HG02642 (cell line): ENCODE measurements at regions not wholly inside any gene's neighbourhood (a gene's known extent, or its start where the extent isn't known, plus 50 kb on each side); places are given as distances from the start of the nearest gene placed in this dataset.

Experiments
- ATAC-seq: cut with Tn5 transposase; IDR thresholded peaks from one replicate; pipeline ENCODE4 v1.9.1; 2021; ENCODE audit warnings: mild to moderate bottlenecking; ENCODE audit not compliant: unreplicated experiment, poor library complexity

DNA sequence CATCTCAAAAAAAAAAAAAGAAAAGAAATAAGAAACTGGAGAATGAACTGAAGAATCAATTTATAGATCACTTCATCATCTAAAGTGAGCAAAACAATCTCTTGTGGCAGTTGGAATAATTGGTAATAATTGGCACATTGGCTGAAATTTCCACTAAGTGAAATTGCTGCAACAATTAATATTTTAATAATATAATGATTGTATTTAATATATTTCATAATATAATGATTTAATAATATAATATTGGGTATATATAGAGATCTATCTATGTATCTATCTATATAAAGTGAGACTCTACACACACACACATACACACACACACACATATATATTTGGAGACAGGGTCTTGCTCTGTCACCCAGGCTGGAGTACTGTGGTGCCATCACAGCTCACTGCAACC lies 81.2 kb upstream of the PRICKLE1 start:
- ATAC-seq = no peak

DNA sequence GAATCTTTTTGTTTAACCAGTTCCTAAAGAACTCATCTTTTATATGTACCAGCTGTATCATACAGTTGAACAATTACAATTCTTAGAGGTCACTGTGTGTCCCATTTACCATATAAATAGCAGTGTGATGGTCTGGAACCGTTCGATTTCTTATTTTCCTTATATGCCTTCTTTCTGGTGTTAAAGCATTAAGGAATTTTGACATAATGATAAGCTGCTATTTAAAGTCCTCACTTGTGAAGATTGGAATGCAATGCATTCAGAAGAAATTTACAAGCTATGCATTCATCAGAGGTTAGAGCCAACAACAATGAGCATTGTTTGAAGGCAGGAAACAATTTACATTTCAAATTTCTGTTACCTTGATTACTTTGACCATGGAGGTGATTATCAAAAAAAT lies 80.0 kb upstream of the PRICKLE1 start:
- no peak for ATAC-seq

GRCh38 chr12:42666671-42667243 lies 77.2 kb upstream of the PRICKLE1 start:
- ATAC-seq = no peak

- ATAC-seq = no peak
Measured at GRCh38 chr12:42663621-42664020, 74.1 kb upstream of the PRICKLE1 start.

DNA sequence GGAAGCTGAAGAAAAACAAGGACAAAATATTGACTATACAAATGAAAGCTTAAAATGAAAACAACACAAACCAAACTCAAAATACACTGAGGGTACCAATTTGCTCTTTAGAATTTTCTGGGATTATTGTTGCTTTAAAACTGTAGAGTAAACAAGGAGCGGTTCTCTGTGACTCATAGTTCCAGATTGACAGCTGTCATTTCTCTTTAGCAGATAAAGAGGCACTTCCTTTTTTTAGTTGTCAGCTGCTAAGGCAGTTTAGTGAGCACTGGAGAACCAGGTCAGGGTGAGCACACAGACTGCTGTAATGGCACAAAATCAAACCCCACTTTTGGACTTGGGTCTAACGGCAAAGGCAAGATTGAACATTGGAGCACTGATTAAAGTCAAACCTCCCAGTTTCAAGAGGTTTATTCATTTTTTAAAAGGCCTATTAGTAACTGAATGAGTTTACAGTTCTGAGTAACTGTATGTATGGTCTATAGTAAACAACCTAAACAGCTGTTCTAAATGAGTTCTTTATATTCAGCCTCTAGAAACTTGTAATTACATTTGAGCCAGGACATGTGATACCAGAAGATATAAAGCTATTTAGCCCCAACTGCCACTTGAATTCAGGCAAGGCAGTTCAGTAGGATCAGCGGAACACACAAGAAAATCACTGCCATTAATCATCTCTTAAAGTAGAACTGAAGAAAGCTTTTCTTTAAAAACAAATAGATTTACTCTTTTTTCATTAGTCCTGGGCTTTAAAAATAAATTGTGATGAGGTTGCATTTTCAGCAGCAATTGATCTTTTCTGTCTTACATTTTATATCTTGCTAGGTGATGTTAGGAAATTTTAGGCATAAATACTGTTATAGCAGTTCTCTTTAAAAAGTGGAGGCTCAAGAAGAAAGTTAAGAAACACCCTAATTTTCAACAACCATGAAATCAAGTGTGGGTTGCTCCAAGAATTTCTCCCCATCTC lies 71.7 kb upstream of the PRICKLE1 start:
- ATAC-seq = no peak

DNA sequence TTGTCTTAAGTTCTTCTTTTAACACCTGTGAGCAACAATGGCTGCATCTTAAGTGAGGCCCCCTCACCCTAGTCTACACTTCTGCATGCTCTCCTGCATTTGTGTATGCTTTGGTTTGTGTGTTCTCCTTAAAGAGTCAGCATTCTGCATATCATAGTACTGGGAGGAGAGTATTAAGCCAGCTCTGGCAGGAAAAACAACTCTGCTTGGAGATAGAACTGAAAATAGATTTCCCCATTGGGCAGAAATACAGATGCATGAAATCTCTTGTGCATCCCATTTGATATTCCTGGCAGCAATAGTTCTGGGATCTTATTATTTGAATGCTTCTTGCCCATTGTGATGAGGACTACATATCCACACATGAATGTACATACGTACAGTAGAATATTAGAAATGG lies 70.6 kb upstream of the PRICKLE1 start:
- ATAC-seq = no peak

GRCh38 chr12:42652048-42652447 lies 62.5 kb upstream of the PRICKLE1 start:
- no peak for ATAC-seq

DNA sequence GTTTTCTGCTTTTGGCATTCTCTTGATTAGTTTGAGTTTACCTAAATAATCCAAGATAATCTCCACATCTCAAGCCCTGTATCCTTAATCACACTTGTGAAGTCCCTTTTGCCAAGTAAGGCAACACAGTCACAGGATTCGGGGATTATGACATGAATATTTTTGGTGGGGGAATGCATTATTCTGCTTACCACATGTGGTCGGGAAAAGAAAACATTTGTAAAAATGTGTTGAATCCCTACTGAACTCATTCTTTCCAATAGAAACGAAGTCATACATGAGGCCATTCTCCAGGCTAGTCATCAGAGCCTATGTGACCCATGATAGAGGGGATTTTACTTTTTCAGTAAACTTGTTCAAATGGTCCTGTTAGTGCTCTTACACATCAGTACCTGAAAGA lies 58.5 kb upstream of the PRICKLE1 start:
- ATAC-seq = no peak

DNA sequence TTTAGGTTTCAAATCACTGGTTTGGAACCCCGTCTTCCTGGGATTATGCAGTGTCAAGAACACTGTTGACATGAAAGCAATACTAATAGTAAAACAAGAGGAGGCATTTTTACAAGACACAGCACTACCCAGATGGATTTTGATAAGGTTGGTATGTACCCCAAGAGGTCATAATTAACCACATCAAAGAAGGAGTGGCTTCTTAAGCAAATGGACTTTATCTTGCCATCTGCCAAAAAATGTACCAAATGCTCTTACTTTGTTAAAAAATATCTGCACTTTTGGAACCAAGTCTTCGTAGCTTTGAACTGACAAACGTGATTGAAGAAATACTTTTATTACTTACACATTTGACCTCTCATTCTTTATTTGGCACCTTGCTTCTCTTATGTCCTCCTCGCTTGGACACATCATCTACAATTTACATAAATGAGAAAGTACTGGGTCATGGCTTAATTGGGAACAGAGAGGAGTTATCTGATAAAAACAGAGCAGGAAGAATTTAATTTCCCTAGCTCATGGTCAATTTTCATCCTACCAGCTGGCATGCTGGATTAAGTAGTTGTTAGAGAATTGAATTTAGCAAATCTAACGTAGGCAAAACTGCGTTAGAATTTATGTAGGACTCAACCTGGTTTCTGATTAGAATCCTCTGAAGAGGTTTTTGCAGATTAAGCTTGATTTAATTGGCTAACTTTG lies 54.5 kb upstream of the PRICKLE1 start:
- no peak for ATAC-seq

DNA sequence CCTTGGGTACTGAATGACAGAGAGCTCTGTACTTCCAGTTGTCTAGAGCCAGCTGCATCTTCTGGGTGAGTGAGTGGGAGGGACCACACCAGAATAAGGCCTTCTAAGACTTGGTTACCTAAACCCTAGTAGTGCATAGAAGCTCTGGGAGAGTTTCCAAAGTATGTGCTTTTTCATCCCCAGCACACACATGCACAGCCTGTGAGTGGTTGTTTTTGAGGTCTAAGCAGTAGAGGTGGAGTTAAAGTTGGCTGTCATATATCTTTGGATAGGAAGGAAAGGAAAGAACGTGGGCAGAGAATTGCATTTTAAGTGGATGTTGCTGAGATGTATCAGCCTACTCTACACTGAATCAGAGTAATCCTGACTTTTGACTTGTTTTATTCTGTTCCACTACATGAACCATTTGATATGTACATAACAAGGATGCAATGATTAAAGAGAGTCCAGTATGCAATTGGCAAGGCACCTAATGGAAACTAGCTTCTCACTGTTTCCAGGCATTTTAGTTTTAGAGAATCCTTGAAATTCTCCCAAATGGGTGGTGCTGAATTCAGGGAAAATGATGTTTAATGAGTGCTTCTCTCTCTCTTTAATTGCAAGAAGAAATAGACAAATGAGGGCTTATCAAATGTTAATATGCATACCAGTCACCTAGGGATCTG lies 51.8 kb upstream of the PRICKLE1 start:
- no peak for ATAC-seq

DNA sequence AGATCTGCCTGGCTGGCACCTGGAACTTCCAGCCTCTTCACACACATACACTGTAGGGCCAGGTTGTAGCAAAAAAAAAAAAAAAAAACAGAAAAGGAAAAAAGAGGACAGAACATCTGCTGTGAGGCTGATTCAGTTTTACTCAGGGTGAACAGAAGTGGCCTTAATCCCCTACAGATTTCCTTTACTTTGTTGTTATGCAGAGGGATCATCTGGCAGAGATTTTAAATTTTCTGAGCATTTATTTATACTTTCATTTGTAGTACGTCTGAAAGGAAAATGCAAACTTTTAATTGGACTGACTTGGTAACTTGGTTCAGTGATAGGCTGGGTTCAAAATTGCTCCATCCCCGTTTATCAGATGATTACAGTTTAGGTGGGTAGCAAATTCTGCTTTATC lies 50.8 kb upstream of the PRICKLE1 start:
- no peak for ATAC-seq

DNA sequence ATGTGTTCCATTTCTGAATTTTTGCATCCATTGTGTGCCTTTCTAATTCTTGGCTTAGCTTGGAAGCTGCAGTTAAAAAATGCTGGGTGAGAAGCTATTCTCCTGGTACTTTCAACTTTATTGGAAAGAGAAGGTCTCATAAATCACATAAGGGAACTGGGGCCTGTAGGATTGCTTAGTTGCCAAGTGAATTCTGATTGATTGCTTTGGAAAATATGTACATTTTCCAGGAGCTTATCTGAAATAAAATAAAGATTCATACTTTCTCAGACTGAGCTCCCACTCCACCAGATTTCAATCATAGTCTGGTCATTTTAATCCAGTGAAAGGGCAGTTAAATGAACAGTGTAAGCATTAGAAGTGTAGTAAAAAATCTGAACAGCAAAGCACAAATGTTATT lies 50.0 kb upstream of the PRICKLE1 start:
- no peak for ATAC-seq
